ENCODE measurements at regions not wholly inside any gene's neighbourhood (a gene's known extent, or its start where the extent isn't known, plus 50 kb on each side); places are given as distances from the start of the nearest gene placed in this dataset.
"Not testable (repeated sequence)": the region's sequence is repeated elsewhere in the genome, so short reads cannot be mapped to it uniquely, and the experiment has no call there.

DNA sequence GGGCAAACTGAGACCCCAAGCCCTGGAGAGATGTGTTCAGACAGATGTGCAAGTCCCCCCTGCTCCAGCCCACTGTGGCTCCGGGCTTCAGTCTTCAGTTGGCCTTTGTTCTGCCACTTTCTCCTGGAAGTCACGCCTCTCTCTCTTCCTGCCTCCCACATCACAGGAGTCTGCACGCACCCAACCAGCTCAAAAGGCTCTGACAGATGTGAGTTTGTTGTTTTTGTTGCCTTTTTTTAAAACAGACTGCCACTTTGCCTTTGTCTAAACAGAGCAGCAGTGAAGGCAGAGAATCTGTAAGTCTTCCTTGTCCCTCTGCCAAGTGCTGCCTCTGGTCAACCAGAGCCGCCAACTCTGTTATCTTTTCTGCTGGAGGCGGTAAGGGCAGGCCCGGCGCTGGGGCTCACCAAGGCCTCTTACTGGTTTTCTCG is 149.7 kb downstream of the TFAP2C start:
- TF ChIP-seq, protein P1, sequence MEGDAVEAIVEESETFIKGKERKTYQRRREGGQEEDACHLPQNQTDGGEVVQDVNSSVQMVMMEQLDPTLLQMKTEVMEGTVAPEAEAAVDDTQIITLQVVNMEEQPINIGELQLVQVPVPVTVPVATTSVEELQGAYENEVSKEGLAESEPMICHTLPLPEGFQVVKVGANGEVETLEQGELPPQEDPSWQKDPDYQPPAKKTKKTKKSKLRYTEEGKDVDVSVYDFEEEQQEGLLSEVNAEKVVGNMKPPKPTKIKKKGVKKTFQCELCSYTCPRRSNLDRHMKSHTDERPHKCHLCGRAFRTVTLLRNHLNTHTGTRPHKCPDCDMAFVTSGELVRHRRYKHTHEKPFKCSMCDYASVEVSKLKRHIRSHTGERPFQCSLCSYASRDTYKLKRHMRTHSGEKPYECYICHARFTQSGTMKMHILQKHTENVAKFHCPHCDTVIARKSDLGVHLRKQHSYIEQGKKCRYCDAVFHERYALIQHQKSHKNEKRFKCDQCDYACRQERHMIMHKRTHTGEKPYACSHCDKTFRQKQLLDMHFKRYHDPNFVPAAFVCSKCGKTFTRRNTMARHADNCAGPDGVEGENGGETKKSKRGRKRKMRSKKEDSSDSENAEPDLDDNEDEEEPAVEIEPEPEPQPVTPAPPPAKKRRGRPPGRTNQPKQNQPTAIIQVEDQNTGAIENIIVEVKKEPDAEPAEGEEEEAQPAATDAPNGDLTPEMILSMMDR (IDR thresholded peaks at IDR 0.05; ENCODE audit: control insufficient read depth, insufficient read depth, low read depth, low read length, missing control alignments): no peak
- H3K4me3 ChIP-seq (ENCODE audit: control insufficient read depth, low read depth, low read length): no peak overlapping the region
- DNase-seq (ENCODE audit: low read depth): no peak

DNA sequence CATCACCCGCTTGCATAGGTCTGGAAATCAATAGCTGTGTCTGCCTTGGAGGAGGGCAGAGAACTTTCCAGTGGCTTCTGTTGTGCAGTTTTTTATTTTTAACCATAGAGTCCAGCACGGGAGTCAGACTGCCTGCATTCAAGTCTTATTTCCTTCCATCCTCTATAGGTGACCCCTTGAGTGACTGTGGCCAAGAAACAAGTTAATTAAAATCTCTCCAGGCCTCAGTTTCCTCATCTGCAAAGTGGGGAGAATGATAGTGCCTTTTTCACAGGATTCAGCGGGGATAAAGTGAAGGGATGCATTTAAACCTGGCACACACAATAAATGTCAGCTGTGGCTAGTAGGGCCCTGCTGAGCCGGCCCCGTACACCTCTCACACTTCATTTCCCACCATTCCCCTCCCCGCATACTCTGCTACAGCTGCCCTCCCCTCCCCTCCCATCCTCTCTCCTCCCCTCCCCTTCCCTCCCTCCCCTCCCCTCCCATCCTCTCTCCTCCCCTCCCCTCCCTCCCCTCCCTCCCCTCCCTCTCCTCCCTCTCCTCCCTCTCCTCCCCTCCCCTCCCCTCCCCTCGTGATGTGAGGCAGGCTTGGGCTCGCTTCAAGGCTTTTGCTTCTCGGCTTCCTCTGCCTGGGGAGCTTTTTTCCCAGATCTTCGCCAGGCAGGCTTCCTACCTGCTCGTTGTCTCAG is 150.5 kb downstream of the TFAP2C start:
- TF ChIP-seq, protein P1 (IDR thresholded peaks at IDR 0.05; ENCODE audit: control insufficient read depth, insufficient read depth, low read depth, low read length, missing control alignments): no peak
- H3K4me3 ChIP-seq (ENCODE audit: control insufficient read depth, low read depth, low read length): no peak overlapping the region
- no peak for DNase-seq (ENCODE audit: low read depth)

DNA sequence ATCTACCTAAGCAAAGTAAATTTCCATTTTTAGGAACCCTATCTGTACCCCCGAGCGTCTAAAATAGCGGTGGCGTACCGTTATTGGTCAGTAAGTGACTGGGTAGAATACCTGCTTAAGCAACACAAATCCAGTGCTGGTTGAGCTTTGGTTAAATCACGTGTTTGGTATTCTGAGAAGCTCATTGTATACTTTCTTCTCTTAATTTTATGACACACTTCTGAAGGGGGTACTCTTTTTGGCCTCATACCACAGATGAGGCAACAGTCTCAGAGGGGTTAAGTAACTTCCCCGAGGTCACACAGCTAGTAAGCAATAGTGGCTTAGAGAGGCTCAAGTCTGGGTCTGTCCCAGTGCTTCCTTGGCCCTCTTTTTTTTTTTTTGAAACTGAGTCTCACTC is 151.2 kb downstream of the TFAP2C start:
- TF ChIP-seq, protein P1 (IDR thresholded peaks at IDR 0.05; ENCODE audit: control insufficient read depth, insufficient read depth, low read depth, low read length, missing control alignments): no peak
- no peak overlapping the region for H3K4me3 ChIP-seq (ENCODE audit: control insufficient read depth, low read depth, low read length)
- no peak for DNase-seq (ENCODE audit: low read depth)

DNA sequence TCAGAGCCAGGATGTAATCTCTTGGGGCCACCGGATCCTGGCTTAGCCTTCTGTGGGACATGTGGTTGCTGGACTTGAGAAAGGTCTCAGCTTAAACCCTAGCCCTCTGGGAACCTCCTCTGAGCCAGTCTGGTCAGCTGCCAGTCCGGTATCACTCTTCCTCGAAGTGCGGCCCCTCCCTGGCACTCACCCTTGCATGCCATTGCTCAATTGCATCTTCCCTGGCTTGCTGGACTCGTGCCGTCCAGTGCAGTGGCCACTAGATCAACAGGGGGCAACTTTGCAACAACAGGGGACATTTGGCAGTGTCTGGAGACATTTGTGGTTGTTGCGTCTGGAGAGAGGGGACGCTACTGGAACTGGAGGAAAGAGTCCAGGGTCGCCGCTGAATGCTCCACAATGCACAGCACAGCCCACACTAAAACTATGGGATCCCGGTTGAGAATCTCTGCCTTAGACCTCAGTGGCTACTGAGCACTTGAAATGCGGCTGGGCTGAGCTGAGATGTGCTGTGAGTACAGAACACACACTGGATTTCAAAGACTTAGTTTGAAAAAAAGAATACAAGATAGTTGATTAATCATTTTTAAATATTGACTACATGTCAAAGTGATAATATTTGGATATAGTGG is 152.1 kb downstream of the TFAP2C start:
- TF ChIP-seq, protein P1 (IDR thresholded peaks at IDR 0.05; ENCODE audit: control insufficient read depth, insufficient read depth, low read depth, low read length, missing control alignments): no peak
- DNase-seq (ENCODE audit: low read depth): no peak
- no peak overlapping the region for H3K4me3 ChIP-seq (ENCODE audit: control insufficient read depth, low read depth, low read length)

DNA sequence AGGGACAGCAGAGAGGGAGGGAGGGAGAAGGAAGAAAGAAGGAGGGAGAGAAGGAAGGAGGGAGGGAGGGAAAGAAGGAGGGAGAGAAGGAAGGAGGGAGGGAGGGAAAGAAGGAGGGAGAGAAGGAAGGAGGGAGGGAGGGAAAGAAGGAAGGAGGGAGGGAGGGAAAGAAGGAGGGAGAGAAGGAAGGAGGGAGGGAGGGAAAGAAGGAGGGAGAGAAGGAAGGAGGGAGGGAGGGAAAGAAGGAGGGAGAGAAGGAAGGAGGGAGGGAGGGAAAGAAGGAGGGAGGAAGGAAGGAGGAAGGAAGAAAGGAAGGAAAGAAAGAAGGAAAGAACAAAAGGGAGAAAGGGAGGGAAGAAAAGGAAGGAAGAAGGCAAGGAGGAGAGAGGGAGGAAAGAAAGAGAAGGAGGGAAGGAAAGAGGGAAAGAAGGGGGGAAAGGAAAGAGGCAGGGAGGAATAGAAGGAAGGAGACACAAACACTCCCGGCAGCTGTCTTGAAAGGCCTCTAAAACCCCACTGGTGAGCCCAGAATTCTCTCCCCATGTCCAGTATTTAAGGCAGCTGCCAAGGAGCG is 153.0 kb downstream of the TFAP2C start:
- H3K4me3 ChIP-seq (ENCODE audit: control insufficient read depth, low read depth, low read length); DNase-seq (ENCODE audit: low read depth): not testable (repeated sequence)

DNA sequence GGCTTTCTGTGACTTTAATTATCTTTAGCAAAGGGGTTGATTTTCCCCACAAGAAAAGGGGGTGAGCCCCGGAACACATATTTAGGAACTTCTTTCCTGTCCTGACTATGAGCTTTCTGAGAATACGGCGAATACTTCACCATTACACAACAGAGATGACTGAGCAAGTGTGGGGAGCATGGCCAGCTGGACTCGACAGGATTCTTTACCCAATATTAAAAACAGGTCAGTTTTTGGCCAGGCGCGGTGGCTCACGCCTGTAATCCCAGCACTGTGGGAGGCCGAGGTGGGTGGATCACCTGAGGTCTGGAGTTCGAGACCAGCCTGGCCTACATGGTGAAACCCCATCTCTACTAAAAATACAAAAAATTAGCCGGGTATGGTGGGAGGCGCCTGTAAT is 153.7 kb downstream of the TFAP2C start:
- not testable (repeated sequence) for DNase-seq (ENCODE audit: low read depth); H3K4me3 ChIP-seq (ENCODE audit: control insufficient read depth, low read depth, low read length)

DNA sequence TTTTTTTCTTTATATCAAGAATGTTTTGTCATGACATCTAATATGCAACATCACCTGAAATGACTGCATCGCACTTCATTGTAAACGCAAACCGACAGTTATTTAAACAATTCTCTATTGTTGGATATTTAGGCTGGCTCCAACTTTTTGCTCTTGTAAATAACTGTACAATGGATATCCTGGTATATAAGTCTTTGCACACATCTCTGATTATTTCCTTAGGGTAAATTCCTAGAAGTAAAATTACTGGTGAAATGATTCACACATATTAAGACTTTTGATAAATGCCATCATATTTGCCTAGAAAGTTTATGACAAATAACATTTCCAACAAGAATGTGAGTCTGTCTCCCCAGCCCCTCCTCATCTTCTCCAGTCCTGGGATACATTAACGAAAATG is 154.7 kb downstream of the TFAP2C start:
- TF ChIP-seq, protein P1 (IDR thresholded peaks at IDR 0.05; ENCODE audit: control insufficient read depth, insufficient read depth, low read depth, low read length, missing control alignments): no peak
- no peak for DNase-seq (ENCODE audit: low read depth)
- no peak overlapping the region for H3K4me3 ChIP-seq (ENCODE audit: control insufficient read depth, low read depth, low read length)

All from AG09309 (cell line).